Gastroesophageal sphincter (tissue), 4 donors: ENCODE measurements at regions not wholly inside any gene's neighbourhood (a gene's known extent, or its start where the extent isn't known, plus 50 kb on each side); places are given as distances from the start of the nearest gene placed in this dataset.

ENCODE experiments used
- ATAC-seq: fragments of 150-250 bp; one replicate; pipeline ENCODE4 v1.9.1; 2016; ENCODE audit warnings: mild to moderate bottlenecking, moderate library complexity
- H3K27ac ChIP-seq, 4 donors: fragments of 200-600 bp; sonication (generic) in 3 of 4; 1 replicate in 3 of 4; 2 replicates in 1 of 4; pipeline ENCODE4 v1.5.1; 2016 to 2019
- H3K27me3 ChIP-seq: fragments of 200-600 bp; sonication (generic); one replicate; pipeline ENCODE4 v1.5.1; 2019
- H3K36me3 ChIP-seq, 2 donors: fragments of 200-600 bp; sonication (generic); one replicate each; pipeline ENCODE4 v1.5.1; 2019; ENCODE audit warnings: control low read depth in 1 of 2
- H3K4me1 ChIP-seq, 3 donors: fragments of 200-600 bp; sonication (generic); 1 replicate in 2 of 3; 2 replicates in 1 of 3; pipeline ENCODE4 v1.5.1; 2016 to 2019; ENCODE audit warnings: control low read depth in 2 of 3
- H3K4me3 ChIP-seq, 2 donors: fragments of 200-600 bp; sonication (generic); one replicate each; pipeline ENCODE4 v1.5.1; 2019; ENCODE audit warnings: mild to moderate bottlenecking in 1 of 2, moderate library complexity in 1 of 2
- H3K9me3 ChIP-seq, 3 donors: fragments of 200-600 bp; sonication (generic); one replicate each; pipeline ENCODE4 v1.5.1; 2017 to 2019; ENCODE audit warnings: control low read depth in 2 of 3
- CTCF ChIP-seq, 4 experiments: fragments of 200-600 bp in 2 of 4; fragments of 450-650 bp in 2 of 4; sonication (generic) in 1 of 4; IDR thresholded peaks; one replicate each; pipeline ENCODE4 v1.5.1; 2017 to 2019; ENCODE audit warnings: antibody characterized with exemption in 4 of 4, mild to moderate bottlenecking in 2 of 4, moderate library complexity in 2 of 4
- EP300 ChIP-seq: sonication (generic); formaldehyde crosslinking; IDR thresholded peaks from one replicate; pipeline ENCODE4 v1.6.1; 2017; ENCODE audit warnings: antibody characterized with exemption, mild to moderate bottlenecking
- POLR2A ChIP-seq, 2 donors: fragments of 450-650 bp; IDR thresholded peaks; one replicate each; pipeline ENCODE4 v1.6.1; 2017; ENCODE audit warnings: antibody characterized with exemption in 2 of 2, mild to moderate bottlenecking in 2 of 2, moderate library complexity in 1 of 2
- POLR2AphosphoS5 ChIP-seq: sonication (generic); formaldehyde crosslinking; IDR thresholded peaks from one replicate; pipeline ENCODE4 v1.6.1; 2017; ENCODE audit warnings: antibody characterized with exemption
- WGBS, 2 donors: methylation state at CpG; one replicate each; pipeline ENCODE4 v1.1.5; 2018; ENCODE audit warnings: low coverage in 1 of 2; 5-methylcytosine and 5-hydroxymethylcytosine counted together

DNA sequence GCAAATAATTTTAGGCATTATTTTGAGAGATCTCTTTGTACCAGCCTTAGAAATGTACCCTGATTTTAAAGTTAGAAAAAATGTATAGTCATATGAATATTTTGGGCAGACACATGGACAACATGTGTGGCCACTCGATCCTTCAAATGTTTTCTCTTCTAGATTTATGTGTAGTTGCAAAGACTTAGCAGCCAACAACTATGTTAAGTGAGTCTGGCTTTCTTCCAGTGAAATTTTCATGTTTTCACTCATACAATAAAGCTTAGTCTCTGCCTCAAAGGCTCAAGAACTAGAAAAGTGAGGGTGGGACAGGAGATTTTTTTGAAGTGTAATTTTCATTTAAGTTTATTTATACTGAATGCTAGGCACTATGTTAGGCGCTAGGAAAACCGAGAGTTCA lies 207.7 kb upstream of the DACH1 start:
- Histone ChIP-seq H3K36me3 (no peaks in the 10 kb centered on the region), H3K27me3 (no peaks in the 10 kb centered on the region), H3K4me3 (no peak overlapping the region), H3K9me3 (no peaks in the 10 kb centered on the region), H3K27ac (no peak overlapping the region), H3K4me1 (no peaks in the 10 kb centered on the region)
- no peak for ATAC-seq
- TF ChIP-seq POLR2AphosphoS5 (no peak), POLR2A (IDR thresholded peaks at IDR 0.05) (no peak), EP300 (no peak), CTCF (IDR thresholded peaks at IDR 0.05) (no peak)
- WGBS, 2 donors: 44 to 57% methylated on average over 3 of the region's 3 CpGs

GRCh38 chr13:72072261-72072660 lies 205.3 kb upstream of the DACH1 start:
- 45 to 50% methylated on average over 2 of the region's 2 CpGs for WGBS, 2 donors
- no peak for TF ChIP-seq CTCF (IDR thresholded peaks at IDR 0.05)
- no peak for TF ChIP-seq EP300
- no peak for TF ChIP-seq POLR2AphosphoS5
- TF ChIP-seq POLR2A (IDR thresholded peaks at IDR 0.05): no peak
- no peak for ATAC-seq

GRCh38 chr13:72071713-72072112 lies 204.7 kb upstream of the DACH1 start:
- no peaks in the 10 kb centered on the region for H3K4me1 ChIP-seq
- TF ChIP-seq EP300 (no peak), CTCF (IDR thresholded peaks at IDR 0.05) (no peak), POLR2AphosphoS5 (no peak), POLR2A (IDR thresholded peaks at IDR 0.05) (no peak)
- no peak overlapping the region for H3K27ac ChIP-seq
- WGBS, 2 donors: 16 to 52% methylated on average over 4 of the region's 4 CpGs
- ATAC-seq: no peak
- H3K9me3 ChIP-seq: no peaks in the 10 kb centered on the region
- no peaks in the 10 kb centered on the region for H3K36me3 ChIP-seq
- no peak overlapping the region for H3K4me3 ChIP-seq
- H3K27me3 ChIP-seq: no peaks in the 10 kb centered on the region

More at GRCh38 chr13:72072261-72072660, 205.3 kb upstream of the DACH1 start:
- H3K9me3 ChIP-seq: no peaks in the 10 kb centered on the region
- no peak overlapping the region for H3K4me3 ChIP-seq
- no peaks in the 10 kb centered on the region for H3K27me3 ChIP-seq
- no peaks in the 10 kb centered on the region for H3K36me3 ChIP-seq
- no peaks in the 10 kb centered on the region for H3K4me1 ChIP-seq
- H3K27ac ChIP-seq: no peak overlapping the region

DNA sequence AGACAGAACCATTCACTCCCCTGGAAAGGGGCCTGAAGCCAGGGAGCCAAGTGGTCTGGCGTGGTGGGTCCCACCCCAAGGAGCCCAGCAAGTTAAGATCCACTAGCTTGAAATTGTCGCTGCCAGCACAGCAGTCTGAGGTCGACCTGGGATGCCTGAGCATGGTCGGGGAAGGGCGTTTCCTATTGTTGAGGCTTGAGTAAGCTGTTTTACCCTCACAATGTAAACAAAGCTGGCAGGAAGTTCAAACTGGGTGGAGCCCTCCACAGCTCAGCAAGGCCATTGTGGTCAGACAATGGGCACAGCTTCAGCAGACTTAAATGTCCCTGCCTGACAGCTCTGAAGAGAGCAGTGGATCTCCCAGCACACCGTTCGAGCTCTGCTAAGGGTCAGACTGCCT lies 195.6 kb upstream of the DACH1 start:
- WGBS, 2 donors: 40 to 100% methylated on average over 1 of the region's 7 CpGs
- no peak for ATAC-seq
- no peak overlapping the region for H3K27ac ChIP-seq

GRCh38 chr13:72061613-72062012 lies 194.6 kb upstream of the DACH1 start:
- Histone ChIP-seq H3K27me3 (no peaks in the 10 kb centered on the region), H3K4me1 (no peaks in the 10 kb centered on the region), H3K36me3 (no peaks in the 10 kb centered on the region), H3K27ac (no peak overlapping the region), H3K4me3 (no peak overlapping the region), H3K9me3 (no peaks in the 10 kb centered on the region)
- no peak for ATAC-seq
- TF ChIP-seq EP300 (no peak), POLR2A (IDR thresholded peaks at IDR 0.05) (no peak), POLR2AphosphoS5 (no peak)
- WGBS, 2 donors: 55 to 78% methylated on average over 2 of the region's 2 CpGs

More for the DNA sequence above, 195.6 kb upstream of the DACH1 start:
- no peak overlapping the region for H3K4me3 ChIP-seq
- no peaks in the 10 kb centered on the region for H3K36me3 ChIP-seq
- H3K4me1 ChIP-seq: no peaks in the 10 kb centered on the region
- H3K9me3 ChIP-seq: no peaks in the 10 kb centered on the region
- H3K27me3 ChIP-seq: no peaks in the 10 kb centered on the region
- TF ChIP-seq CTCF (IDR thresholded peaks at IDR 0.05): no peak
